ENCODE measurements at regions not wholly inside any gene's neighbourhood (a gene's known extent, or its start where the extent isn't known, plus 50 kb on each side); places are given as distances from the start of the nearest gene placed in this dataset.

DNA sequence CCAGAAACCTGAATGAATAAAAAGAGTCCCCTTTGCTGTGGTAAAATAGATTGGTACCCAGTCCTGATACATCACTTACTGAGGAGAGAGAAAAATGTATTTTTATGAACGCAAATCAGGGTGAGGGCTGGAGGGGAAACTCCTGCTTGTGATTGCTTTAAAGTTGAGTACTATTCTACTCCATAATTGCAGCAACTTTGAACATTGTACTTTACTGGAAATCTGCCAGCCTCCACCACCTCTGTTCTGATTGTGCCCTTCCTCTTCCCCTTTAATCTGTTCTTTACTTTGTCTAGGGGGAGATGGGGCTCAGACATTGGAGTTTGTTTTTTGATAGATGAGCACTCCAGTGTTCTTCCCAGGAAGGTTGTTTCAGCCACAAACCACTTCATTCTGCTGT lies 81.9 kb downstream of the C3orf38 start:
- intact Hi-C loops (cut with micrococcal nuclease) (no loop called here), in situ Hi-C loops (cut with MboI; ENCODE audit: low sequenced_read_pairs) (no loop called here), dilution Hi-C loops (cut with HindIII; ENCODE audit: low sequenced_read_pairs, unreplicated experiment) (no loop called here)
- Histone ChIP-seq H3K4me1 (ENCODE audit: control insufficient read depth, insufficient read depth, low read length) (no peaks in the 10 kb centered on the region), H3K14ac (replicated peaks; ENCODE audit: low read depth, low read length) (no peak overlapping the region), H3K9me1 (ENCODE audit: insufficient read depth, low read length) (no peaks in the 10 kb centered on the region), H3K23ac (ENCODE audit: low read depth, low read length) (no peak overlapping the region), H3K79me1 (ENCODE audit: low read depth in 1 of 2, low read length in 2 of 2) (no peaks in the 10 kb centered on the region), H2BK5ac (ENCODE audit: low read depth, low read length, poor library complexity, severe bottlenecking) (no peak overlapping the region), H3K4me2 (ENCODE audit: low read depth, low read length) (no peak overlapping the region), H4K5ac (ENCODE audit: low read depth, low read length) (no peak overlapping the region), H3K9ac (ENCODE audit: low read depth, low read length) (no peak overlapping the region), H4K8ac (ENCODE audit: low read depth in 2 of 2, low read length in 2 of 2) (no peak overlapping the region), H2BK15ac (ENCODE audit: low read depth, low read length) (no peak overlapping the region), H3K27ac (ENCODE audit: insufficient read depth, low read length) (no peak overlapping the region), H2BK120ac (ENCODE audit: low read depth, low read length) (no peak overlapping the region), H2BK20ac (ENCODE audit: low read depth, low read length) (no peak overlapping the region), H4K91ac (ENCODE audit: insufficient read depth, low read depth, low read length) (no peak overlapping the region), H3K4ac (ENCODE audit: low read depth, low read length) (no peak overlapping the region), H3K9me3 (ENCODE audit: control insufficient read depth, insufficient read depth, low read length) (no peaks in the 10 kb centered on the region), H3K56ac (ENCODE audit: extremely low read depth, insufficient read depth, low read length) (no peak overlapping the region), H3K36me3 (ENCODE audit: control insufficient read depth, insufficient read depth, low read length) (no peaks in the 10 kb centered on the region), H3K27me3 (ENCODE audit: control insufficient read depth, insufficient read depth, low read length) (no peaks in the 10 kb centered on the region), H4K20me1 (ENCODE audit: insufficient read depth, low read length) (no peaks in the 10 kb centered on the region), H2AK9ac (replicated peaks; ENCODE audit: low read depth, low read length, poor library complexity) (no peak overlapping the region), H3K18ac (ENCODE audit: low read depth, low read length) (no peak overlapping the region), H2AFZ (replicated peaks; ENCODE audit: low read length, poor library complexity) (no peak overlapping the region), H3K4me3 (ENCODE audit: insufficient read depth, low read depth, low read length) (no peak overlapping the region), H2AK5ac (ENCODE audit: low read depth, low read length) (no peak overlapping the region)
- CTCF ChIA-PET: no interaction called here
- TF ChIP-seq CHD1 (IDR thresholded peaks at IDR 0.05; ENCODE audit: low read depth, low read length): no peak
- TF ChIP-seq, protein P1, sequence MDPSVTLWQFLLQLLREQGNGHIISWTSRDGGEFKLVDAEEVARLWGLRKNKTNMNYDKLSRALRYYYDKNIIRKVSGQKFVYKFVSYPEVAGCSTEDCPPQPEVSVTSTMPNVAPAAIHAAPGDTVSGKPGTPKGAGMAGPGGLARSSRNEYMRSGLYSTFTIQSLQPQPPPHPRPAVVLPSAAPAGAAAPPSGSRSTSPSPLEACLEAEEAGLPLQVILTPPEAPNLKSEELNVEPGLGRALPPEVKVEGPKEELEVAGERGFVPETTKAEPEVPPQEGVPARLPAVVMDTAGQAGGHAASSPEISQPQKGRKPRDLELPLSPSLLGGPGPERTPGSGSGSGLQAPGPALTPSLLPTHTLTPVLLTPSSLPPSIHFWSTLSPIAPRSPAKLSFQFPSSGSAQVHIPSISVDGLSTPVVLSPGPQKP (IDR thresholded peaks at IDR 0.05; ENCODE audit: borderline replicate concordance, low read depth, low read length): no peak
- TF ChIP-seq FOS (IDR thresholded peaks at IDR 0.05; ENCODE audit: low read depth, low read length): no peak
- no peak for TF ChIP-seq RFX5 (IDR thresholded peaks at IDR 0.05; ENCODE audit: low read depth, low read length)
- TF ChIP-seq, protein P2, sequence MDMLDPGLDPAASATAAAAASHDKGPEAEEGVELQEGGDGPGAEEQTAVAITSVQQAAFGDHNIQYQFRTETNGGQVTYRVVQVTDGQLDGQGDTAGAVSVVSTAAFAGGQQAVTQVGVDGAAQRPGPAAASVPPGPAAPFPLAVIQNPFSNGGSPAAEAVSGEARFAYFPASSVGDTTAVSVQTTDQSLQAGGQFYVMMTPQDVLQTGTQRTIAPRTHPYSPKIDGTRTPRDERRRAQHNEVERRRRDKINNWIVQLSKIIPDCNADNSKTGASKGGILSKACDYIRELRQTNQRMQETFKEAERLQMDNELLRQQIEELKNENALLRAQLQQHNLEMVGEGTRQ (IDR thresholded peaks at IDR 0.05; ENCODE audit: low read depth, low read length): no peak
- no CpG with 5 or more reads among the region's 1 CpG for WGBS, 2 experiments (ENCODE audit: extremely low coverage in 2 of 2, insufficient read length in 1 of 2)
- ATAC-seq (ENCODE audit: low read depth): no peak
- POLR2A ChIA-PET (ENCODE audit: unreplicated experiment): no interaction called here
- no TSS peak for BruUV-seq (replicated peaks)
- no peak for DNase-seq

All from IMR-90 (cell line).